ENCODE measurements at regions not wholly inside any gene's neighbourhood (a gene's known extent, or its start where the extent isn't known, plus 50 kb on each side); places are given as distances from the start of the nearest gene placed in this dataset.
A peak's percentile ranks its signal among the peaks of the same experiment; 100 is the strongest.

DNA sequence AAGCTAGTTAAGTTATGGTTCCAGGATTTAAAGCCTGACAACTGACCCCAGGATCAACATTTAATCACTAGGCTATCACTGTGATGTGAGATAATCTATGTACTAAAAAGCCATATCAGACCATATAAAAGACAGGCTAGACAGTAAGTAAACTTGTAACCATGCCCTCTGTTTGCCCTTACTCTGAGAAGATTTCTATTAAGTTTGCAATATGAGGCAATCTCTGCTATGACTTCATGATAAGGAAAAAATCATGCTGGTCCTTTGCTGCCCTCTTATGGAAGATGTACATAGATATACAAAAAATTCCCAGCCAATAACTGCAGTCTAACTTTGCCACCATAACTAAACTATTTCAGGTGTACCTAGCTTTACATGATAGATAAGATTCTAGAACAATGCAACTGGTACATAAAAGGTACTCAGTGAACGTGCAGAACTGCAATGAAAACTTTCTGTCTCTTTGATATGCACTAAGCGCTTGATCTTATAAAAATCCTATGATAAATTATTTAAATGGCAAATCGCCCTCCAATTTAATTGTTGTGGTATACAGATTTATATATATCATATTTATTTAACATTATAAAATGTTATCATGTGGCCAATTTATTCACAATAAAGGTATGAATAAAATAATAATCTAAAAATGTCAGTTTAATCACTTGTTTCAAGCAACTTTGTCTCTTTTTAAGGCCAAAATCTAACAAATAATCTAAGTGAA lies 70.5 kb downstream of the FAM217A start:
- no peak for DNase-seq

DNA sequence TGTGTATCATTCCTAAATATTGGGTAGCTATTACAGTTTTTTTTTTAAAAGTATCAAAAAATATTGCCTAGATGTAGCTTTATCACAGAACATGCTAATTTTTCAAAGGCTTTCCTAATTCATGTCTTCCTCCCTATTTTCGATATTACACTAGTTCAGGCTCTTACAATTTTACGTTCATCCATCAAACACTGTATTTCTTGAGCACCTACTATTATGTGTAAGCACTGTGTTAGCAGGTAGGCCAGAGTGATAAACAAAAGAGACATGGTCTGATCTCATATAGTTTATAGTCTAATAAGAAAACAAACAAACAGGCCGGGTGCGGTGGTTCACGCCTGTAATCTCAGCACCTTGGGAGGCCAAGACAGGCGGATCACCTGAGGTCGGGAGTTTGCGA lies 69.5 kb downstream of the FAM217A start:
- DNase-seq = no peak

DNA sequence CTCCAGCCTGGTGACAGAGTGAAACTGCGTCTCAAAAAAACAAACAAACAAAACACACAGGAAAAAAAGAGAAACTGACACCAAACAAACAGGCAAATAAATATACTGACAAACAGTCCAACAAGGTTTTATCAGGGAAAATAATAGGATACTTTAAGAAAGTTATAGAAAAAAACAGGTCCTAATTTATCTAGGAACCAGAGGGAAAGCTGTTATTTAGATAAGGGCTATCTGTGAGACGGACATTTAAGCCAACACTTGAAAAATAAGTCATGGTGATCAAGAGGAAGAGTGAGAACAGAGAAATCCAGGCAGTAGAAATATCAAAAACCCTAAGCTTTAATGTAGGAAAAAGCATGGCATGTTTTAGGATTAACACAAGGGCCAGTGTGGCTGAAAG lies 68.9 kb downstream of the FAM217A start:
- no peak for DNase-seq

DNA sequence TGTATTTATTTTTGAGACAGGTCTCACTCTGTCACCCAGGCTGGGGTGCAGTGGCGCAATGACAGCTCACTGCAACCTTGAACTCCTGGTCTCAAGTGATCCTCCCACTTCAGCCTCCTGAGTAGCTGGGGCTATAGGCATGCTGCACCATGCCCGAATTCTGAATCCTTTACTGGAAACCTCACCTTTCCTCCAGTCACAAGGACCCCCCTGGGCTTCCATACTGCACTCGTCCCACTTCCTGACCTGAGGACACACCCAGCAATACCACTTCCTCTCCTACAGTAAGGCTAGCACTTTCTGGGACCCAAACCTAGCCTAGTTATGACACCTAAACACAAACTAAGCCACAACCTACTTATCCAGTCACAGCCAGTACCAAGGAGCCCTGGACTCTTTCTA lies 68.2 kb downstream of the FAM217A start:
- no peak for DNase-seq

DNA sequence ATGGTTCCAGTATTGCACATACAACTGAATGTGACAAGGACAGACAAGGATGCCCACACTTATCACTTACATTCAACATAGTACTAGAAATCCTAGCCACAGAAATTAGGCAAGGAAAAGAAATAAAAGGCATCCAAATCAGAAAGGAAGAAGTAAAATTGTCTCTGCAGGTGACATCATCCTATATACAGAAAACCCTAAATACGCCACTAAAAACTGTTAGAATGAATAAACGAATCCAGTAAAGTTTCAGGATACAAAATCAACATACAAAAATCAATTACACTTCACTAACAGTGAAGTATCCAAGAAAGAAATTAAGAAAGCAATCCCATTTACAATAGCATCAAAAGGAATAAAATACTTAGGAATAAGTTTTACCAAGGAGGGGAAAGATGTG lies 66.1 kb downstream of the FAM217A start:
- DNase-seq = no peak

DNA sequence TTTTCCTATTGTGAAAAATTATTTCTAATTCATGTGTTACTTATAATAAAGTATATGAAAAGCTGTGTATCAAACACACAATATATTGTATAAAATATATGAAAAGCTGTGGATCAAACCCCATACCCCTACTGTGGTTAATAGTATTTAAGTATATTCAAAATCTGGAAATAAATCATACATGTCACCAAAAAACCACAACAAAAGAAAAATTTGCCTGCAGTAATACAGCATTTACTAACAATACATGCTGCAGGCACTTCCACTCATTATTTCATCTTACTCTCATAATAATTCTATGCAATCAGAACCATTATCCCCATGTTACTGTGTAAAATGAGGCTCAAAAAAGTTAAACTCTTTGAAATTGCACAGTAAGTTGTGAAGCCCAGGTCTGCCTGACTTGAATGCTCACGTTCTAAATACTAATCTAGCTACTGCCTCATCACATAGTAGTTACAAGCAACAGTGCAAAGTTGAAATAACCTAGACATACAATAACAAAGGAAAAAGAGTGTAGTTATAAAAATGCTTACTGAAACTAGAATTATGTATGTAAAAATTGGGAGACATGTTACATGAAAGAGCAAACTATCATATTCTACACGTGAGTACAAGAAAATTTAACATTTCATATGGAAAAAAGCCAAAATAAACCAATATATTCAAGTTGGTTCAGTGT lies 61.7 kb downstream of the FAM217A start:
- DNase-seq = no peak

DNA sequence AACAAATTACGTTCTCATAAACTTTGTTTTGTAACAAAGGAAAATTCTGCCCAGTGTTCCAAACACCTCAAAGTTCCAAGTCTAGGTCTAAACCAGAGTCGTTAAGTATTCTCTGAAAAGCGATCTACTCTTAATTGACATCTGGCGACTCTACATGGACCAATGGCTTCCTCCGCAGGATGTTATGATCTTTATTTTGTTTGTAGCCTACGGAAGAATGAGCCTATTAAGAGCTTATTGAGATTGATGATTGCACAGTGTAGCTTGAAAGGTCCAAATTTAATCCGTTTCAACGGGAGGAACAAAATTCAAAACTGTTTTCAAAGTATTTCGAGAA lies 61.1 kb downstream of the FAM217A start:
- DNase-seq = peak; percentile 32

DNA sequence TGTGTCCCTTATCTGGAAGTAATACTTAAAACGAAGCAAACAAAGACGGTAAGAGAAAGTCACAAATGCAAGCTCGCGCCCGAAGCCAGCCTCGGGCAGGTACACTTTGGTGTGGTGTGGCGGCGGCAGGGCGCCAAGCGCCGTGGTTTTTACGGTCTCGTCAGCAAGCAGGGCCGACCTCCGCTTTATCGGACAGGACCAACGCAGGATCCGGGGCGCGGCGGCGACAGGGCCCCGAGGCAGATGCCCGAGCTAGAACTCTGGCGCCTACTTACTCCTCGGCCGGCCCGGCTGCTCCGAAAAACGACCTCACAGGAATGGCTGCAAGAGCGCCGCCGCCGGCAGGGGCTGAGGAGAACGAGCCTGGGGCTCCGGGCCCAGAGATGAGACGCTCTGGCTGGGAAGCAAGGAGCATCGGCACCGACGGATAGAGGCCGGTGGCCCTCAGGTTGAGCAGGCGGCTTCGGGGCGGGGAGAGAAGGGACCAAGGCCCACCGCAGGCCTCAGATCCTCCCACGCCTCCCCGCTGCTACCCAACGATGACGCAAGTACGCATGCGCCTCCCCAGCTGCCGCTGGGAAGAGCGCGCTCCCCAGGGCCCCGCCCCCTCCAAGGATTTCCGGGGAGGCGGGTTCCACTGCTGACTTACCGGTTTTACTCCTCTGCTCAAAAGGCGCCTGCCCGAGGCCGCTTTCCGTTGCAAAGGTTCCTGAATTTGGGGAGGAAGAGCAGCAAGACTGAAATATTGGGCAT lies 60.6 kb downstream of the FAM217A start:
- DNase-seq = peak; percentile 77

Measured in NCI-H1417 treated with DMSO at 0.1 percent for 48 hours (cell line).